ENCODE measurements at regions not wholly inside any gene's neighbourhood (a gene's known extent, or its start where the extent isn't known, plus 50 kb on each side); places are given as distances from the start of the nearest gene placed in this dataset.

GRCh38 chr5:138647794-138648410, 72.7 kb upstream of the HSPA9 start:
- TF ChIP-seq POLR2AphosphoS5 (IDR thresholded peaks at IDR 0.05) (no peak), CTCF (IDR thresholded peaks at IDR 0.05) (no peak)

All from breast epithelium (tissue), 3 donors.